ENCODE measurements at regions not wholly inside any gene's neighbourhood (a gene's known extent, or its start where the extent isn't known, plus 50 kb on each side); places are given as distances from the start of the nearest gene placed in this dataset.

DNA sequence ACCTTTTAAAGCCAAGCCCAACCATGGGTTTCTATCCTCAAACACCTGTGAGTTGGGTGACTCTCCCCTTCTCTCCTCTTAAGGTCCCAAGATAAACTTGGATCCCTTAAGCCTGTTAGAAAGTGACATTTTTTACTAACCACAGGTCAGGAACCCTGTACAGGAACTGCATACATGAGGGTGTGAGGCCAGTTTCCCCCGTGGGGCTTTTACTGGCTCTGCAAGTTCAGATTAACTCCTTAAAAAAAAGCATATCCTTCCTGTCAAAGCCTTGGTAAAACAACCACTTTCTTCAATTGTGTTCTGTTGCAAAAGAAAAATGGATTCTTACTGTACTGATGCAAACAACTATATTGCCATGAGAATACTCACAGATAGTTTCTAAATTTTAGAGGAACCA lies 2638.7 kb upstream of the PCDH20 start:
- Mint-ChIP-seq H3K9me3 (no peaks in the 10 kb centered on the region), H3K36me3 (ENCODE audit: low read depth) (no peaks in the 10 kb centered on the region), H3K4me1 (ENCODE audit: low read depth) (no peaks in the 10 kb centered on the region), H3K27ac (no peak overlapping the region), H3K27me3 (ENCODE audit: insufficient read depth) (no peaks in the 10 kb centered on the region), H3K4me3 (no peak overlapping the region)
- no peak for DNase-seq
- TF ChIP-seq, protein P1, sequence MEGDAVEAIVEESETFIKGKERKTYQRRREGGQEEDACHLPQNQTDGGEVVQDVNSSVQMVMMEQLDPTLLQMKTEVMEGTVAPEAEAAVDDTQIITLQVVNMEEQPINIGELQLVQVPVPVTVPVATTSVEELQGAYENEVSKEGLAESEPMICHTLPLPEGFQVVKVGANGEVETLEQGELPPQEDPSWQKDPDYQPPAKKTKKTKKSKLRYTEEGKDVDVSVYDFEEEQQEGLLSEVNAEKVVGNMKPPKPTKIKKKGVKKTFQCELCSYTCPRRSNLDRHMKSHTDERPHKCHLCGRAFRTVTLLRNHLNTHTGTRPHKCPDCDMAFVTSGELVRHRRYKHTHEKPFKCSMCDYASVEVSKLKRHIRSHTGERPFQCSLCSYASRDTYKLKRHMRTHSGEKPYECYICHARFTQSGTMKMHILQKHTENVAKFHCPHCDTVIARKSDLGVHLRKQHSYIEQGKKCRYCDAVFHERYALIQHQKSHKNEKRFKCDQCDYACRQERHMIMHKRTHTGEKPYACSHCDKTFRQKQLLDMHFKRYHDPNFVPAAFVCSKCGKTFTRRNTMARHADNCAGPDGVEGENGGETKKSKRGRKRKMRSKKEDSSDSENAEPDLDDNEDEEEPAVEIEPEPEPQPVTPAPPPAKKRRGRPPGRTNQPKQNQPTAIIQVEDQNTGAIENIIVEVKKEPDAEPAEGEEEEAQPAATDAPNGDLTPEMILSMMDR (IDR thresholded peaks at IDR 0.05) = no peak

- H3K27me3 Mint-ChIP-seq (ENCODE audit: insufficient read depth) = no peaks in the 10 kb centered on the region
- H3K9me3 Mint-ChIP-seq = no peaks in the 10 kb centered on the region
- H3K4me1 Mint-ChIP-seq (ENCODE audit: low read depth) = no peaks in the 10 kb centered on the region
- TF ChIP-seq, protein P1 (IDR thresholded peaks at IDR 0.05) = no peak
- no peak overlapping the region for H3K4me3 Mint-ChIP-seq
- DNase-seq = no peak
- no peaks in the 10 kb centered on the region for H3K36me3 Mint-ChIP-seq (ENCODE audit: low read depth)
- no peak overlapping the region for H3K27ac Mint-ChIP-seq
These were observed 2636.9 kb upstream of the PCDH20 start for GRCh38 chr13:64052521-64052920.

DNA sequence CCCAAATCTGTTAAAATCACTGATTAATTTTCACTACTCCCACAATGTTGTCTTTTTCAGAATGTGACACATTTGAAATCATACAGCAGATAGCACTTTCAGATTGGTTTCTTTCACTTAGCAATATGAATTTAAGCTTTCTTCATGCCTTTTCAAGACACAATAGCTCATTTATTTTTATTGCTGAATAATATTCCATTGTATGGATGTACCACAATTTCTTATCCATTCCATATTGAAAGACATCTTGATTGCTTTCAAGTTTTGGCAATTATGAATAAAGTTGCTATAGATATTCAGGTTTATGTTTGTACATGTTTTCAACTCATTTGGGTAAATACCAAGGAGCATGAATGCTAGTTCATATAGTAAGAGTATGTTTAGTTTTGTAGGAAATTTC lies 2635.6 kb upstream of the PCDH20 start:
- TF ChIP-seq, protein P1 (IDR thresholded peaks at IDR 0.05) = no peak
- no peak for DNase-seq
- Mint-ChIP-seq H3K36me3 (ENCODE audit: low read depth) (no peaks in the 10 kb centered on the region), H3K4me1 (ENCODE audit: low read depth) (no peaks in the 10 kb centered on the region), H3K27ac (no peak overlapping the region), H3K27me3 (ENCODE audit: insufficient read depth) (no peaks in the 10 kb centered on the region), H3K9me3 (no peaks in the 10 kb centered on the region), H3K4me3 (no peak overlapping the region)

- TF ChIP-seq, protein P1 (IDR thresholded peaks at IDR 0.05) = no peak
- DNase-seq = no peak
- Mint-ChIP-seq H3K4me1 (ENCODE audit: low read depth) (no peaks in the 10 kb centered on the region), H3K27ac (no peak overlapping the region), H3K4me3 (no peak overlapping the region), H3K9me3 (no peaks in the 10 kb centered on the region), H3K27me3 (ENCODE audit: insufficient read depth) (no peaks in the 10 kb centered on the region), H3K36me3 (ENCODE audit: low read depth) (no peaks in the 10 kb centered on the region)
These were observed 2625.6 kb upstream of the PCDH20 start for GRCh38 chr13:64041296-64041695.

- no peak for DNase-seq
- no peaks in the 10 kb centered on the region; the same call in 1 of the 2 replicates for H3K27me3 Mint-ChIP-seq (ENCODE audit: insufficient read depth)
- TF ChIP-seq, protein P1 (IDR thresholded peaks at IDR 0.05) = no peak
- no peak overlapping the region for H3K4me3 Mint-ChIP-seq
- no peaks in the 10 kb centered on the region for H3K4me1 Mint-ChIP-seq (ENCODE audit: low read depth)
- H3K9me3 Mint-ChIP-seq = no peaks in the 10 kb centered on the region
- H3K27ac Mint-ChIP-seq = no peak overlapping the region
- no peaks in the 10 kb centered on the region for H3K36me3 Mint-ChIP-seq (ENCODE audit: low read depth)
These were observed 2618.3 kb upstream of the PCDH20 start for GRCh38 chr13:64033921-64034320.
